C4-2B (cell line): ENCODE measurements at regions not wholly inside any gene's neighbourhood (a gene's known extent, or its start where the extent isn't known, plus 50 kb on each side); places are given as distances from the start of the nearest gene placed in this dataset.

Experiments
- H3K27ac ChIP-seq: fragments of 450-650 bp; 2 replicates; pipeline ENCODE4 v1.5.1; 2017
- ZFX ChIP-seq: fragments of 450-650 bp; IDR thresholded peaks from 2 replicates; pipeline ENCODE4 v1.6.1; 2017
- TF ChIP-seq, protein P1 (sequence below): fragments of 450-650 bp; conservative IDR thresholded peaks from 2 replicates; pipeline ENCODE4 v1.5.1; 2017; ENCODE audit warnings: mild to moderate bottlenecking

DNA sequence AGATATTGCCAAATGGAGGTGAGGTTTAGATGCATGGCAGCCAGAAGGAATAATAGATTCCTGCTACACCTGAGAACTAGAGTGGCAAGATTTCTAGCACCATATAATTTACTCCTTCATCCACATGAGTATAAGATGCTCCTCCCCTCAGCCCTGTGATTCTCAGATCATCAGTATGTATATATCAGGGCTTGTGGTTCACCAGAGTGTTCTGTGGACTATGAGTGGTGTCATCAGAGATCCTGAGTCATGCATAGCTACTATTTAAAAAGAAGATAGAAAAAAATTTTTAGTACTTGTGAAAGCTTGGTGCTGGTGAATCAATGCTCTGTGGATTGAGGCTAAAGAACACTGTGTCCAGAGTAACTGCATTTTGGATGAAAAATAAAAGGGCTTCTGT lies 285.9 kb downstream of the BMP4 start:
- TF ChIP-seq, protein P1, sequence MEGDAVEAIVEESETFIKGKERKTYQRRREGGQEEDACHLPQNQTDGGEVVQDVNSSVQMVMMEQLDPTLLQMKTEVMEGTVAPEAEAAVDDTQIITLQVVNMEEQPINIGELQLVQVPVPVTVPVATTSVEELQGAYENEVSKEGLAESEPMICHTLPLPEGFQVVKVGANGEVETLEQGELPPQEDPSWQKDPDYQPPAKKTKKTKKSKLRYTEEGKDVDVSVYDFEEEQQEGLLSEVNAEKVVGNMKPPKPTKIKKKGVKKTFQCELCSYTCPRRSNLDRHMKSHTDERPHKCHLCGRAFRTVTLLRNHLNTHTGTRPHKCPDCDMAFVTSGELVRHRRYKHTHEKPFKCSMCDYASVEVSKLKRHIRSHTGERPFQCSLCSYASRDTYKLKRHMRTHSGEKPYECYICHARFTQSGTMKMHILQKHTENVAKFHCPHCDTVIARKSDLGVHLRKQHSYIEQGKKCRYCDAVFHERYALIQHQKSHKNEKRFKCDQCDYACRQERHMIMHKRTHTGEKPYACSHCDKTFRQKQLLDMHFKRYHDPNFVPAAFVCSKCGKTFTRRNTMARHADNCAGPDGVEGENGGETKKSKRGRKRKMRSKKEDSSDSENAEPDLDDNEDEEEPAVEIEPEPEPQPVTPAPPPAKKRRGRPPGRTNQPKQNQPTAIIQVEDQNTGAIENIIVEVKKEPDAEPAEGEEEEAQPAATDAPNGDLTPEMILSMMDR = no peak
- no peak for TF ChIP-seq ZFX
- H3K27ac ChIP-seq = no peak overlapping the region

DNA sequence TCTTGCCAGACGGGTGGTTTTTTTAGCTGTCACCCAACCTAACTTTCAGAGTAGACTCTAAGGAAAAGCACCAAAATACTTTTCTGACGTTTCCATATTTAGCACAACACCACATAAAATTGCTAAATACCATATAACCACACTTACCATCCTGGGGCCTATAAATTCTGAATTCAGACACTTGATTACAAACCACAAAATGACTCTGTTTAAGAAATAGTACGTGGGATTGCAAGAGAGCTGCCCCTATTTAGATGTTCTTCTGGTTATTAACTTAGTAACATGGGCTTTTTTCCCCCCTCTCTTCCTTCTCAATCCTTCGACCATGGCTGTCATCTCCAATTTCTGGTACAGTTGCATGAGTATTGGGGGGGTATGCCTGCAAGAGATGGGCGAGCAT lies 287.7 kb downstream of the BMP4 start:
- H3K27ac ChIP-seq = no peak overlapping the region
- no peak for TF ChIP-seq ZFX
- TF ChIP-seq, protein P1 = no peak

GRCh38 chr14:53663709-53664108 lies 292.9 kb downstream of the BMP4 start:
- TF ChIP-seq, protein P1 = peak; percentile 32
- no peak for TF ChIP-seq ZFX
- no peak overlapping the region for H3K27ac ChIP-seq

- H3K27ac ChIP-seq = no peak overlapping the region
- TF ChIP-seq, protein P1 = no peak
- TF ChIP-seq ZFX = no peak
Measured at GRCh38 chr14:53655080-53655785, 301.4 kb downstream of the BMP4 start.

- TF ChIP-seq ZFX = no peak
- TF ChIP-seq, protein P1 = no peak
- no peak overlapping the region for H3K27ac ChIP-seq
Measured at GRCh38 chr14:53652068-53652467, 304.6 kb downstream of the BMP4 start.

- no peak overlapping the region for H3K27ac ChIP-seq
- TF ChIP-seq, protein P1 = no peak
- TF ChIP-seq ZFX = no peak
Measured at GRCh38 chr14:53651096-53651740, 305.4 kb downstream of the BMP4 start.

- H3K27ac ChIP-seq = no peak overlapping the region
- no peak for TF ChIP-seq ZFX
- TF ChIP-seq, protein P1 = no peak
Measured at GRCh38 chr14:53646925-53647324, 309.7 kb downstream of the BMP4 start.
